ENCODE measurements at regions not wholly inside any gene's neighbourhood (a gene's known extent, or its start where the extent isn't known, plus 50 kb on each side); places are given as distances from the start of the nearest gene placed in this dataset.

DNA sequence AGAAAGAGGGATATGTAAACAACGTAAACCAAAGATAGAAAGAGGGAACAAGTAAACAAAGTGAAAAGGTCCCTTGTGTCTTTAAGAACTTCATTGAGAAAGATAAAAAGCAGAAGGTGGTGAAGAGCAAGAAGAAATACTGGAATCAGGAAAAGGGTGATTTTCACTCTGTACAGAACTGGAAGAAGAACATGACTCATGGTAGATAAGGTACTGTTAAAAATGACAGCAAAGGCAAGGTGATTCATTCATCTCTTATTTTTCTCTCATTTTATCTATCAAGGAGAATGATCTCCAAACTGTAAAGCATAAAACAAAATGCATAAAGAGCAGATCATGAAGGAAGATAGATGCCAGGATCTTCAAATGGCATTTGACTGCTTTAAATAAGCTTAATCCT lies 724.6 kb upstream of the CELF4 start:
- no peak overlapping the region for H3K4me2 ChIP-seq (ENCODE audit: low read length)
- no peaks in the 10 kb centered on the region for H3K4me1 ChIP-seq (ENCODE audit: control insufficient read depth, low read length)
- H3K9me2 ChIP-seq (replicated peaks; ENCODE audit: control insufficient read depth, low read length): no peaks in the 10 kb centered on the region
- TF ChIP-seq, protein P1, sequence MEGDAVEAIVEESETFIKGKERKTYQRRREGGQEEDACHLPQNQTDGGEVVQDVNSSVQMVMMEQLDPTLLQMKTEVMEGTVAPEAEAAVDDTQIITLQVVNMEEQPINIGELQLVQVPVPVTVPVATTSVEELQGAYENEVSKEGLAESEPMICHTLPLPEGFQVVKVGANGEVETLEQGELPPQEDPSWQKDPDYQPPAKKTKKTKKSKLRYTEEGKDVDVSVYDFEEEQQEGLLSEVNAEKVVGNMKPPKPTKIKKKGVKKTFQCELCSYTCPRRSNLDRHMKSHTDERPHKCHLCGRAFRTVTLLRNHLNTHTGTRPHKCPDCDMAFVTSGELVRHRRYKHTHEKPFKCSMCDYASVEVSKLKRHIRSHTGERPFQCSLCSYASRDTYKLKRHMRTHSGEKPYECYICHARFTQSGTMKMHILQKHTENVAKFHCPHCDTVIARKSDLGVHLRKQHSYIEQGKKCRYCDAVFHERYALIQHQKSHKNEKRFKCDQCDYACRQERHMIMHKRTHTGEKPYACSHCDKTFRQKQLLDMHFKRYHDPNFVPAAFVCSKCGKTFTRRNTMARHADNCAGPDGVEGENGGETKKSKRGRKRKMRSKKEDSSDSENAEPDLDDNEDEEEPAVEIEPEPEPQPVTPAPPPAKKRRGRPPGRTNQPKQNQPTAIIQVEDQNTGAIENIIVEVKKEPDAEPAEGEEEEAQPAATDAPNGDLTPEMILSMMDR (IDR thresholded peaks at IDR 0.05; ENCODE audit: low read depth, low read length, poor library complexity, severe bottlenecking): no peak
- no peak for TF ChIP-seq EZH2phosphoT487 (IDR thresholded peaks at IDR 0.05; ENCODE audit: borderline replicate concordance, low read length)
- H3K4me3 ChIP-seq (ENCODE audit: low read length): no peak overlapping the region
- H3K27me3 ChIP-seq (ENCODE audit: control insufficient read depth, low read length): no peaks in the 10 kb centered on the region
- no peaks in the 10 kb centered on the region for H4K20me1 ChIP-seq (ENCODE audit: control insufficient read depth, insufficient read depth, low read depth, low read length)
- no peaks in the 10 kb centered on the region for H3F3A ChIP-seq (ENCODE audit: control insufficient read depth, insufficient read depth)
- no peak overlapping the region for H3K27ac ChIP-seq (ENCODE audit: low read depth, low read length)
- H3K79me2 ChIP-seq (ENCODE audit: control insufficient read depth, low read length): no peaks in the 10 kb centered on the region
- H3K36me3 ChIP-seq (ENCODE audit: control insufficient read depth, low read length): no peaks in the 10 kb centered on the region
- H3K9me3 ChIP-seq (ENCODE audit: control insufficient read depth, insufficient read depth, low read length): peaks cover 3% of the 10 kb centered on the region; the same call in 1 of the 2 replicates

DNA sequence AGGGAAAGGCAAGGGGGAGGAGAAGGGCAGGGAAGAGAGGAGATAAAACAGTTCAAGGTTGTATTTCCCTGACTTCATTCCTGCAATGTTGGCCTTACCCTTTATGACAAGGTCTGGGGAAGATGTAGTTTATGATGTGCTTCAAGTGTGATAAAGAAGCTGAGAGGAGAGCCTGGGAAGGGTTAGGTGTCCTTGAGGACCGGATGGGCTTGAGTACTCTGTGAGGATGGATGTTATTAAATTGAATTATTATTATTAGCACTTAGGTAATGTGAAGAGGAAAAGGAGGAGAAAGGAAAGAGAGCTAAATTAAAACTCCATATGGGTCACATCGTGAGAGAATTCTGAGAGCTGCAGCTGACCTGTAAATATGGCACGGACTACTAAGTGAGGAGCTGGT lies 719.4 kb upstream of the CELF4 start:
- Histone ChIP-seq H4K20me1 (ENCODE audit: control insufficient read depth, insufficient read depth, low read depth, low read length) (no peaks in the 10 kb centered on the region), H3K4me1 (ENCODE audit: control insufficient read depth, low read length) (no peaks in the 10 kb centered on the region), H3F3A (ENCODE audit: control insufficient read depth, insufficient read depth) (no peaks in the 10 kb centered on the region), H3K9me3 (ENCODE audit: control insufficient read depth, insufficient read depth, low read length) (no peaks in the 10 kb centered on the region), H3K9me2 (replicated peaks; ENCODE audit: control insufficient read depth, low read length) (no peaks in the 10 kb centered on the region), H3K4me3 (ENCODE audit: low read length) (no peak overlapping the region), H3K36me3 (ENCODE audit: control insufficient read depth, low read length) (no peaks in the 10 kb centered on the region), H3K27me3 (ENCODE audit: control insufficient read depth, low read length) (no peaks in the 10 kb centered on the region), H3K79me2 (ENCODE audit: control insufficient read depth, low read length) (no peaks in the 10 kb centered on the region), H3K4me2 (ENCODE audit: low read length) (no peak overlapping the region), H3K27ac (ENCODE audit: low read depth, low read length) (no peak overlapping the region)
- no peak for TF ChIP-seq EZH2phosphoT487 (IDR thresholded peaks at IDR 0.05; ENCODE audit: borderline replicate concordance, low read length)
- TF ChIP-seq, protein P1 (IDR thresholded peaks at IDR 0.05; ENCODE audit: low read depth, low read length, poor library complexity, severe bottlenecking): no peak

DNA sequence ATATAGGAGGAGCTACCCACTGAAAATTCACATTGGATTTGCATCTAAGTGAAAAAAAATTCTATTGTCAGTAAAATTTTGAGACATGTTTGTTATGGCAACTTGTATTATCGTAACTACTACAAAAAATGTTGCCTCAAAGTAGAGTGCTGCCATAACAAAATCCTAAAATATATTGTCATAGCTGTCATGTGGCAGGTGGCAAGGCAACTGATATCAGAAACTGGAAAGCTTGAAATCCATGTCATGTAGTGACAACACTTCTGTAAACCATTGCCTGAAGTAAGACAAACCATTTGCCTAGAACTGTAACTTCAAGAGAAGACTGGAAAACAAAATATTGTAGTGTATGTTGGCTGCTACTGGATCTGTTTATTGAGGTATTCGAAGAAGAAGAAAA lies 697.5 kb upstream of the CELF4 start:
- H3K36me3 ChIP-seq (ENCODE audit: control insufficient read depth, low read length): no peaks in the 10 kb centered on the region
- H3K27ac ChIP-seq (ENCODE audit: low read depth, low read length): no peak overlapping the region
- no peaks in the 10 kb centered on the region for H3K9me2 ChIP-seq (replicated peaks; ENCODE audit: control insufficient read depth, low read length)
- no peak overlapping the region for H3K4me2 ChIP-seq (ENCODE audit: low read length)
- no peaks in the 10 kb centered on the region for H4K20me1 ChIP-seq (ENCODE audit: control insufficient read depth, insufficient read depth, low read depth, low read length)
- no peaks in the 10 kb centered on the region for H3F3A ChIP-seq (ENCODE audit: control insufficient read depth, insufficient read depth)
- no peaks in the 10 kb centered on the region for H3K79me2 ChIP-seq (ENCODE audit: control insufficient read depth, low read length)
- no peak overlapping the region for H3K4me3 ChIP-seq (ENCODE audit: low read length)
- H3K27me3 ChIP-seq (ENCODE audit: control insufficient read depth, low read length): no peaks in the 10 kb centered on the region
- no peaks in the 10 kb centered on the region for H3K9me3 ChIP-seq (ENCODE audit: control insufficient read depth, insufficient read depth, low read length)
- no peaks in the 10 kb centered on the region for H3K4me1 ChIP-seq (ENCODE audit: control insufficient read depth, low read length)
- TF ChIP-seq, protein P1 (IDR thresholded peaks at IDR 0.05; ENCODE audit: low read depth, low read length, poor library complexity, severe bottlenecking): no peak
- TF ChIP-seq EZH2phosphoT487 (IDR thresholded peaks at IDR 0.05; ENCODE audit: borderline replicate concordance, low read length): no peak

DNA sequence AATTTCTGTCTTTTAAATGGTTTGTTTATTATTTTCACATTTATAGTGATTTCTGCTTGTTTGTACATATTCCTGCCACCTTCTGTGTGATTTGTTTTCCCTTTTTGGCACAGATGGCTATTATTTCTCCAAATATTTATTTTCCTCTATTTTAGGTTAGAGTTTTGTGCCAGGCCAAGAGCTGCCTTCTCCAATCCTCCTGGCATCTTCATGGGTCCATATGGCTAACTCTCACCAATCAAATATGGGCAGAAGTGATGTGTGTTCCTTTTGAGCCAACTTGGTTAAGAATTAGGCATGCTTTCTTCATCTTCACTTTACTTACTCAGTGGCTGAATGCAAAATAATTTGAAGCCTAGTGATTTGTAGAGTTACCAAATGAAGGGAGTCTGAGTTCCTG lies 697.1 kb upstream of the CELF4 start:
- Histone ChIP-seq H4K20me1 (ENCODE audit: control insufficient read depth, insufficient read depth, low read depth, low read length) (no peaks in the 10 kb centered on the region), H3K27me3 (ENCODE audit: control insufficient read depth, low read length) (no peaks in the 10 kb centered on the region), H3K9me3 (ENCODE audit: control insufficient read depth, insufficient read depth, low read length) (no peaks in the 10 kb centered on the region), H3K79me2 (ENCODE audit: control insufficient read depth, low read length) (no peaks in the 10 kb centered on the region), H3F3A (ENCODE audit: control insufficient read depth, insufficient read depth) (no peaks in the 10 kb centered on the region), H3K27ac (ENCODE audit: low read depth, low read length) (no peak overlapping the region), H3K4me3 (ENCODE audit: low read length) (no peak overlapping the region), H3K4me2 (ENCODE audit: low read length) (no peak overlapping the region), H3K36me3 (ENCODE audit: control insufficient read depth, low read length) (no peaks in the 10 kb centered on the region), H3K4me1 (ENCODE audit: control insufficient read depth, low read length) (no peaks in the 10 kb centered on the region), H3K9me2 (replicated peaks; ENCODE audit: control insufficient read depth, low read length) (no peaks in the 10 kb centered on the region)
- TF ChIP-seq EZH2phosphoT487 (IDR thresholded peaks at IDR 0.05; ENCODE audit: borderline replicate concordance, low read length): no peak
- TF ChIP-seq, protein P1 (IDR thresholded peaks at IDR 0.05; ENCODE audit: low read depth, low read length, poor library complexity, severe bottlenecking): no peak

All from DOHH2 (cell line).